Epidermal melanocyte (primary cell): ENCODE measurements at regions not wholly inside any gene's neighbourhood (a gene's known extent, or its start where the extent isn't known, plus 50 kb on each side); places are given as distances from the start of the nearest gene placed in this dataset.

Experiments
- DNase-seq: peaks from one replicate; pipeline ENCODE4 v3.0.0; 2011; ENCODE audit warnings: low spot score; ENCODE audit not compliant: insufficient read length

GRCh38 chr18:25814841-25815458 is 275.5 kb downstream of the SS18 start:
- DNase-seq = no peak

- DNase-seq = no peak
These were observed 277.3 kb downstream of the SS18 start for GRCh38 chr18:25813110-25813509.

- DNase-seq = no peak
These were observed 279.7 kb downstream of the SS18 start for GRCh38 chr18:25810736-25811135.

- DNase-seq = no peak
These were observed 284.5 kb downstream of the SS18 start for GRCh38 chr18:25805939-25806338.

- DNase-seq = peak; percentile 46
These were observed 285.1 kb downstream of the SS18 start for GRCh38 chr18:25805323-25805722.

GRCh38 chr18:25799231-25799630 is 291.2 kb downstream of the SS18 start:
- no peak for DNase-seq

- no peak for DNase-seq
These were observed 292.4 kb downstream of the SS18 start for GRCh38 chr18:25798046-25798445.

- DNase-seq = no peak
These were observed 295.2 kb downstream of the SS18 start for GRCh38 chr18:25795213-25795612.

GRCh38 chr18:25787276-25787675 is 303.1 kb downstream of the SS18 start:
- DNase-seq = no peak

GRCh38 chr18:25786758-25787157 is 303.7 kb downstream of the SS18 start:
- no peak for DNase-seq

- no peak for DNase-seq
These were observed 310.3 kb downstream of the SS18 start for GRCh38 chr18:25780105-25780504.

GRCh38 chr18:25771796-25772195 is 318.6 kb downstream of the SS18 start:
- no peak for DNase-seq

- DNase-seq = no peak
These were observed 325.6 kb downstream of the SS18 start for GRCh38 chr18:25764777-25765176.

- no peak for DNase-seq
These were observed 331.3 kb downstream of the SS18 start for GRCh38 chr18:25759111-25759510.

GRCh38 chr18:25743646-25744151 is 346.7 kb downstream of the SS18 start:
- no peak for DNase-seq

GRCh38 chr18:25739376-25739775 is 351.0 kb downstream of the SS18 start:
- DNase-seq = no peak

- DNase-seq = peak; percentile 22
These were observed 352.6 kb downstream of the SS18 start for GRCh38 chr18:25737710-25738311.

- DNase-seq = no peak
These were observed 353.9 kb downstream of the SS18 start for GRCh38 chr18:25736516-25736915.

- DNase-seq = no peak
These were observed 355.0 kb downstream of the SS18 start for GRCh38 chr18:25735459-25735858.

GRCh38 chr18:25734336-25734735 is 356.1 kb downstream of the SS18 start:
- no peak for DNase-seq

GRCh38 chr18:25732862-25733261 is 357.6 kb downstream of the SS18 start:
- DNase-seq = no peak

- no peak for DNase-seq
These were observed 361.3 kb downstream of the SS18 start for GRCh38 chr18:25729072-25729471.

GRCh38 chr18:25727281-25727985 is 363.0 kb downstream of the SS18 start:
- DNase-seq = no peak
